ENCODE measurements at regions not wholly inside any gene's neighbourhood (a gene's known extent, or its start where the extent isn't known, plus 50 kb on each side); places are given as distances from the start of the nearest gene placed in this dataset.

DNA sequence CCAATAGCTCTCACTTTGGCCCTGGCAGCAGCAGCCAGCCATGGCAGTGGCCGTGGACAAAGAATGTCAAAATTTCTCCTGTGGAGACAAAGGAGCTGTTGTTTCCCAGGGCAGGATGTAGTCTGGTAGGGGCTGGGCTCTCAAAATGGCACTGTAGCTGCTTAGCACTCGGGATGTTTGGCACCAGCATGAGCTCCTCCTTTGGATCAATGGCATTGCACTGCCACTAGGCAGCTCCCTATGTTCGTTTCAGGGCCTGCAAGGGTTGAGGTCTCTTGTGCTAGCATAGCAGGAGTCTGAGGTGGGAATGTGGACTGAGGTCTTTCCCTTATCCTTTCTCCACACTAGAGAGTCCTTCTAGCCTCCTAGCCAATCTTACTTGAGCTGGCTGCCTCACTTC is 948.8 kb upstream of the FAM98A start:
- peaks cover 20 to 22% of the 10 kb centered on the region in 2 donors for H3K9me3 ChIP-seq (replicated peaks in 1 of 2; ENCODE audit: control insufficient read depth in 1 of 2, insufficient read depth in 1 of 2, low read length in 2 of 2)
- no peak overlapping the region for H3K4me2 ChIP-seq (replicated peaks; ENCODE audit: extremely low read depth, low read length, poor library complexity, severe bottlenecking)
- Mint-ChIP-seq H3K36me3 (no peaks in the 10 kb centered on the region), H3K27me3 (ENCODE audit: low read depth in 3 of 3) (no peaks in the 10 kb centered on the region), H3K4me1 (no peaks in the 10 kb centered on the region), H3K4me3 (no peak overlapping the region), H3K27ac (no peak overlapping the region), H3K9me3 (peaks cover 2 to 16% (median 13%) of the 10 kb centered on the region in 7 donors)
- H4K20me1 ChIP-seq (ENCODE audit: insufficient read depth, low read length): no peaks in the 10 kb centered on the region
- H3K27ac ChIP-seq (ENCODE audit: low read depth in 1 of 2, low read length in 2 of 2): no peak overlapping the region
- no peaks in the 10 kb centered on the region for H3K36me3 ChIP-seq (replicated peaks in 1 of 2; ENCODE audit: control insufficient read depth in 1 of 2, insufficient read depth in 2 of 2, low read length in 2 of 2)
- no peaks in the 10 kb centered on the region for H3K4me1 ChIP-seq (ENCODE audit: control insufficient read depth in 1 of 2, insufficient read depth in 2 of 2, low read length in 2 of 2)
- no peak for TF ChIP-seq CTCF (IDR thresholded peaks at IDR 0.05)
- no peak for DNase-seq
- no peaks in the 10 kb centered on the region for H3K79me2 ChIP-seq (ENCODE audit: insufficient read depth, low read length)
- H3K9ac ChIP-seq (ENCODE audit: insufficient read depth, low read length, poor library complexity, severe bottlenecking): no peak overlapping the region
- H3K27me3 ChIP-seq (ENCODE audit: control insufficient read depth in 2 of 2, insufficient read depth in 2 of 2, low read length in 2 of 2): no peaks in the 10 kb centered on the region
- 67% methylated on average over 1 of the region's 3 CpGs for WGBS (ENCODE audit: insufficient coverage)
- no peak overlapping the region for H2AFZ ChIP-seq (ENCODE audit: insufficient read depth, low read depth, low read length, poor library complexity, severe bottlenecking)
- no peak overlapping the region for H3K4me3 ChIP-seq (replicated peaks in 1 of 3; ENCODE audit: low read depth in 2 of 3, low read length in 3 of 3)
- intact Hi-C loops (cut with micrococcal nuclease): no loop called here

- DNase-seq: no peak
- H3K9ac ChIP-seq (ENCODE audit: insufficient read depth, low read length, poor library complexity, severe bottlenecking): no peak overlapping the region
- H3K27ac Mint-ChIP-seq: no peak overlapping the region
- H3K27me3 ChIP-seq (ENCODE audit: control insufficient read depth in 2 of 2, insufficient read depth in 2 of 2, low read length in 2 of 2): no peaks in the 10 kb centered on the region
- H4K20me1 ChIP-seq (ENCODE audit: insufficient read depth, low read length): no peaks in the 10 kb centered on the region
- no peaks in the 10 kb centered on the region for H3K4me1 Mint-ChIP-seq
- H3K4me2 ChIP-seq (replicated peaks; ENCODE audit: extremely low read depth, low read length, poor library complexity, severe bottlenecking): no peak overlapping the region
- no peak overlapping the region for H3K27ac ChIP-seq (ENCODE audit: low read depth in 1 of 2, low read length in 2 of 2)
- no peak for TF ChIP-seq CTCF (IDR thresholded peaks at IDR 0.05)
- no peaks in the 10 kb centered on the region for H3K4me1 ChIP-seq (ENCODE audit: control insufficient read depth in 1 of 2, insufficient read depth in 2 of 2, low read length in 2 of 2)
- H3K9me3 ChIP-seq (replicated peaks in 1 of 2; ENCODE audit: control insufficient read depth in 1 of 2, insufficient read depth in 1 of 2, low read length in 2 of 2): peaks cover 20 to 22% of the 10 kb centered on the region in 2 donors
- H3K36me3 ChIP-seq (replicated peaks in 1 of 2; ENCODE audit: control insufficient read depth in 1 of 2, insufficient read depth in 2 of 2, low read length in 2 of 2): no peaks in the 10 kb centered on the region
- H3K9me3 Mint-ChIP-seq: peaks cover 2 to 16% (median 15%) of the 10 kb centered on the region in 7 donors
- H3K27me3 Mint-ChIP-seq (ENCODE audit: low read depth in 3 of 3): no peaks in the 10 kb centered on the region
- H2AFZ ChIP-seq (ENCODE audit: insufficient read depth, low read depth, low read length, poor library complexity, severe bottlenecking): no peak overlapping the region
- H3K79me2 ChIP-seq (ENCODE audit: insufficient read depth, low read length): no peaks in the 10 kb centered on the region
- H3K4me3 ChIP-seq (replicated peaks in 1 of 3; ENCODE audit: low read depth in 2 of 3, low read length in 3 of 3): no peak overlapping the region
- whole genome bisulfite sequencing (ENCODE audit: insufficient coverage): 91% methylated on average over 4 of the region's 4 CpGs
- intact Hi-C loops (cut with micrococcal nuclease): no loop called here
- no peak overlapping the region for H3K4me3 Mint-ChIP-seq
- no peaks in the 10 kb centered on the region for H3K36me3 Mint-ChIP-seq
These were observed 948.2 kb upstream of the FAM98A start for GRCh38 chr2:34547340-34547739.

Data from CD14-positive monocyte (primary cell).